GM12873 (cell line): ENCODE measurements at regions not wholly inside any gene's neighbourhood (a gene's known extent, or its start where the extent isn't known, plus 50 kb on each side); places are given as distances from the start of the nearest gene placed in this dataset.

ENCODE experiments used
- CTCF ChIP-seq: IDR thresholded peaks from 2 replicates; pipeline ENCODE4 v1.5.1; 2012; ENCODE audit warnings: low read depth, mild to moderate bottlenecking, moderate library complexity, low read length, control low read depth; ENCODE audit not compliant: insufficient read depth; ENCODE audit errors: missing control alignments

GRCh38 chr16:65641049-65641761 is 519.3 kb upstream of the CDH11 start:
- TF ChIP-seq CTCF = no peak

GRCh38 chr16:65634833-65635232 is 513.0 kb upstream of the CDH11 start:
- no peak for TF ChIP-seq CTCF

- no peak for TF ChIP-seq CTCF
Observed at GRCh38 chr16:65634291-65634690, 512.4 kb upstream of the CDH11 start.

- TF ChIP-seq CTCF = no peak
Observed at GRCh38 chr16:65624666-65625065, 502.8 kb upstream of the CDH11 start.

GRCh38 chr16:65624229-65624628 is 502.4 kb upstream of the CDH11 start:
- TF ChIP-seq CTCF = no peak

GRCh38 chr16:65622871-65623270 is 501.0 kb upstream of the CDH11 start:
- TF ChIP-seq CTCF = no peak

- no peak for TF ChIP-seq CTCF
Observed at GRCh38 chr16:65622151-65622550, 500.3 kb upstream of the CDH11 start.
